Naive thymus-derived CD4-positive, alpha-beta T cell (primary cell): ENCODE measurements at regions not wholly inside any gene's neighbourhood (a gene's known extent, or its start where the extent isn't known, plus 50 kb on each side); places are given as distances from the start of the nearest gene placed in this dataset.

Experiments
- ATAC-seq: fragments of 150-1000 bp; cut with Tn5 transposase; 2 replicates; pipeline ENCODE4 v1.10.0; 2021; ENCODE audit warnings: mild to moderate bottlenecking, moderate library complexity
- CTCF ChIA-PET: fragments of 350-600 bp; sonication (Branson Sonifier 250); formaldehyde crosslinking; loops from one replicate; lab custom pipeline; 2021; ENCODE audit warnings: antibody characterized with exemption; lab: Charles Lee
- POLR2A ChIA-PET: fragments of 350-600 bp; sonication (Branson Sonifier 250); formaldehyde crosslinking; loops from one replicate; lab custom pipeline; 2021; ENCODE audit warnings: antibody characterized with exemption, inconsistent platforms; lab: Charles Lee
- DNase-seq, 9 donors: peaks; one replicate each; pipeline versions ENCODE4 v3.0.0 to v3.0.0-alpha.2; 2020 to 2022; ENCODE audit warnings: mixed read lengths in 1 of 9
- H3K27ac ChIP-seq: one replicate; pipeline ENCODE4 v1.7.0; 2013; ENCODE audit warnings: mild to moderate bottlenecking, low read depth, low read length, moderate library complexity
- H3K27me3 ChIP-seq, 2 donors: one replicate each; pipeline ENCODE4 v1.7.0; 2013; ENCODE audit warnings: low read length in 2 of 2, mild to moderate bottlenecking in 2 of 2, moderate library complexity in 2 of 2; ENCODE audit not compliant: control insufficient read depth in 2 of 2, insufficient read depth in 2 of 2
- H3K36me3 ChIP-seq, 3 experiments: 1 replicate in 2 of 3; 2 replicates in 1 of 3; pipeline ENCODE4 v1.7.0; 2013; ENCODE audit warnings: low read length in 3 of 3, mild to moderate bottlenecking in 3 of 3, moderate library complexity in 1 of 3; ENCODE audit not compliant: insufficient read depth in 3 of 3, control insufficient read depth in 2 of 3
- H3K4me1 ChIP-seq, 2 donors: one replicate each; pipeline ENCODE4 v1.7.0; 2013; ENCODE audit warnings: low read length in 2 of 2, mild to moderate bottlenecking in 2 of 2, moderate library complexity in 1 of 2; ENCODE audit not compliant: control insufficient read depth in 2 of 2, insufficient read depth in 2 of 2
- H3K4me3 ChIP-seq: 2 replicates; pipeline ENCODE4 v1.7.0; 2013; ENCODE audit warnings: mild to moderate bottlenecking, low read length
- H3K9me3 ChIP-seq, 3 experiments: 1 replicate in 2 of 3; 2 replicates in 1 of 3; pipeline ENCODE4 v1.7.0; 2013; ENCODE audit warnings: low read length in 3 of 3; ENCODE audit not compliant: control insufficient read depth in 2 of 3
- H3K27ac Mint-ChIP-seq, 9 donors: one replicate each; pipeline ENCODE4 v1.8.0; 2020 to 2022; ENCODE audit warnings: mixed read lengths in 9 of 9, mild to moderate bottlenecking in 8 of 9, moderate library complexity in 5 of 9, inconsistent platforms in 2 of 9
- H3K27me3 Mint-ChIP-seq, 5 donors: one replicate each; pipeline ENCODE4 v1.8.0; 2021 to 2022; ENCODE audit warnings: mixed read lengths in 5 of 5, mild to moderate bottlenecking in 1 of 5
- H3K36me3 Mint-ChIP-seq, 5 donors: one replicate each; pipeline ENCODE4 v1.8.0; 2020 to 2022; ENCODE audit warnings: mixed read lengths in 5 of 5, mild to moderate bottlenecking in 3 of 5, inconsistent platforms in 1 of 5
- H3K4me1 Mint-ChIP-seq, 7 donors: one replicate each; pipeline ENCODE4 v1.8.0; 2020 to 2022; ENCODE audit warnings: mixed read lengths in 7 of 7, mild to moderate bottlenecking in 3 of 7, inconsistent platforms in 1 of 7
- H3K4me3 Mint-ChIP-seq, 10 donors: one replicate each; pipeline ENCODE4 v1.8.0; 2020 to 2022; ENCODE audit warnings: mild to moderate bottlenecking in 10 of 10, mixed read lengths in 10 of 10, moderate library complexity in 6 of 10, inconsistent platforms in 2 of 10
- H3K9me3 Mint-ChIP-seq, 11 donors: one replicate each; pipeline ENCODE4 v1.8.0; 2020 to 2022; ENCODE audit warnings: mixed read lengths in 11 of 11, mild to moderate bottlenecking in 4 of 11, inconsistent platforms in 1 of 11, moderate library complexity in 1 of 11
- intact Hi-C, 2 donors: fragments of 100-400 bp; cut with micrococcal nuclease; formaldehyde crosslinking; loops; one replicate each; pipeline ENCODE4 v1.15.1; 2023

DNA sequence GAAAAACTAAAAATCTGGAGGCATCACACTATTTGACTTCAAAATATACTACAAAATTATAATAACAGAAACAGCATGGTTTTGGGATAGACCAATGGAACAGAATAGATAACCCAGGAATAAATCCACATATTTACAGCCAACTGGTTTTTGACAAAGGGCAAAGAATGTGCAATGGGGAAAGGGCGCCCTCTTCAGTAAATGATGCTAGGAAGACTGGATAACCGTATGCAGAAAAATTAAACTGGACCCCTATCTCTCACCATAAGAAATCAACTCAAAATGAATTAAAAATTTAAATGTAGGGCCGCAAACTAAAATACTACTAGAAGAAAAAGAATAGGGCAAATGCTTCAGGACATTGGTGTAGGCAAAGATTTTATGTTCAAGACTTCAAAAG lies 440.5 kb upstream of the SGCG start:
- Histone ChIP-seq H3K9me3 (no peaks in the 10 kb centered on the region), H3K27ac (no peak overlapping the region), H3K4me3 (no peak overlapping the region), H3K4me1 (no peaks in the 10 kb centered on the region), H3K27me3 (no peaks in the 10 kb centered on the region), H3K36me3 (no peaks in the 10 kb centered on the region)
- H3K4me3 Mint-ChIP-seq = no peak overlapping the region
- ATAC-seq (no peak), DNase-seq (no peak)
- no peak overlapping the region for H3K27ac Mint-ChIP-seq
- POLR2A ChIA-PET = no interaction called here
- no peaks in the 10 kb centered on the region for H3K36me3 Mint-ChIP-seq
- H3K27me3 Mint-ChIP-seq = peaks cover 0 to 21% (median 10%) of the 10 kb centered on the region in 5 donors
- intact Hi-C loops = no loop called here
- no peaks in the 10 kb centered on the region for H3K4me1 Mint-ChIP-seq
- CTCF ChIA-PET = no interaction called here
- H3K9me3 Mint-ChIP-seq = peaks cover 0 to 10% (median 2%) of the 10 kb centered on the region in 11 donors

- CTCF ChIA-PET = no interaction called here
- Mint-ChIP-seq H3K27me3 (peaks cover 0 to 10% (median 3%) of the 10 kb centered on the region in 5 donors), H3K4me1 (no peaks in the 10 kb centered on the region), H3K36me3 (no peaks in the 10 kb centered on the region), H3K9me3 (peaks cover 0 to 8% (median 3%) of the 10 kb centered on the region in 11 donors), H3K4me3 (no peak overlapping the region), H3K27ac (no peak overlapping the region)
- DNase-seq (no peak), ATAC-seq (no peak)
- Histone ChIP-seq H3K9me3 (no peaks in the 10 kb centered on the region), H3K36me3 (no peaks in the 10 kb centered on the region), H3K4me3 (no peak overlapping the region), H3K4me1 (no peaks in the 10 kb centered on the region), H3K27me3 (no peaks in the 10 kb centered on the region), H3K27ac (no peak overlapping the region)
- intact Hi-C loops = no loop called here
- POLR2A ChIA-PET = no interaction called here
Measured at GRCh38 chr13:22744688-22745452, 435.9 kb upstream of the SGCG start.

DNA sequence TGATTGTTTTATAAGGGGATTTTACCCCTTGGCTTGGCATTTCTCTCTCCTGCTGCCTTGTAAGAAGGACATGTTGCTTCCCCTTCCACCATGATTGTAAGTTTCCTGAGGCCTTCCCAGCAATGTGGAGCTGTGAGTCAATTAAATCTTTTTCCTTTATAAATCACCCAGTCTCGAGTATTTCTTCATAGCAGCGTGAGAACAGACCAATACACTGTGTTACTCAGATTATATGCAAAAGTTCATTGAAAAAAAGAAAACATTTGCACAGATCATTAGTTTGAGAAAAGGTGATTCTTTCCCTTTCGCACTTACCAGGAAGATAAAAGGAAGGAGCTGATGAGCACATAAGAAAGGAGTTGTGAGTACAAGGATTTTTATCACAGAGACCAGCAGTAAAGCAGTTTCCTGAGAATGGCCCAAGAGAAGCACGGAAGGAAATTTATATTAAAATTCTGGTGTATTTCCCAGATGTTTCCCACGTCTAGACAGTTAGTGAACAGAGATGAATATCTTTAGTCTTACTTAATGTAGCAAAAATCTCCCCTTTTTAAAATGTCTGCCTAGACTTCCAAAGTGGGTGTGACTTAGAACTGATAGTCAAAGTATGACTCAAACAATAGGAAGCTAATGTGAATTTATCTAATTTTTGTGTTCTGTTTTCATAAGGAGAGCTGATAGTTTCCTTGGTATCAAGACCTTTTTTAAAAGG lies 431.8 kb upstream of the SGCG start:
- Mint-ChIP-seq H3K4me1 (no peaks in the 10 kb centered on the region), H3K9me3 (peaks cover 0 to 13% (median 5%) of the 10 kb centered on the region in 11 donors), H3K27me3 (peaks cover 0 to 25% (median 4%) of the 10 kb centered on the region in 5 donors), H3K36me3 (peaks cover 0 to 4% (median 0%) of the 10 kb centered on the region in 5 donors), H3K4me3 (no peak overlapping the region), H3K27ac (no peak overlapping the region)
- POLR2A ChIA-PET = no interaction called here
- Histone ChIP-seq H3K9me3 (no peaks in the 10 kb centered on the region), H3K27ac (no peak overlapping the region), H3K36me3 (no peaks in the 10 kb centered on the region), H3K4me1 (no peaks in the 10 kb centered on the region), H3K4me3 (no peak overlapping the region), H3K27me3 (no peaks in the 10 kb centered on the region)
- intact Hi-C loops = no loop called here
- no peak for DNase-seq
- no peak for ATAC-seq
- CTCF ChIA-PET = no interaction called here

DNA sequence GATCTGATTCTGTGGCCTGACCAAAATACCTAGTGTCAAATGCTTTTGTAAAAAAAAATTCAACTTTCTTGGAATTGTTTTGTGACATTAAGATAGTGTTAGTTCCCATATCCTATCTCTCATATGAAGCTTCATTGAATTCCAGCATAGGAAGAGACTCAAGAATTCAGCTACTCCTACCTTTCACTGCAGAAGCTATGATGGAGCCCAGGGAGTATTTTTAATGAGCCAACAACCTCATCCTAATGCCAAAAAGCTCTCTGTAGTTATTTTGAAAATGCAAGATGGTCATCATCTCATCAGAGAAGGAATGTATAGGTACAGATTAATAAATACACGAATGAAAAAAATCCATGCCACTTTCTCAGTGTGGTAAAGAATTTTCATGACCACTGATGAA lies 431.2 kb upstream of the SGCG start:
- ATAC-seq (no peak), DNase-seq (no peak)
- ChIA-PET POLR2A (no interaction called here), CTCF (no interaction called here)
- Mint-ChIP-seq H3K27me3 (peaks cover 0 to 25% (median 6%) of the 10 kb centered on the region in 5 donors), H3K27ac (no peak overlapping the region), H3K36me3 (peaks cover 0 to 4% (median 0%) of the 10 kb centered on the region in 5 donors), H3K4me1 (no peaks in the 10 kb centered on the region), H3K4me3 (no peak overlapping the region), H3K9me3 (peaks cover 0 to 13% (median 6%) of the 10 kb centered on the region in 11 donors)
- Histone ChIP-seq H3K27me3 (no peaks in the 10 kb centered on the region), H3K4me1 (no peaks in the 10 kb centered on the region), H3K4me3 (no peak overlapping the region), H3K36me3 (no peaks in the 10 kb centered on the region), H3K9me3 (no peaks in the 10 kb centered on the region), H3K27ac (no peak overlapping the region)
- intact Hi-C loops = no loop called here

- ChIA-PET CTCF (interaction anchor here (0.6 kb wide), 1 partner anchor 1280 kb away, joined by 3 read pairs; no protein-coding TSS in a partner anchor), POLR2A (no interaction called here)
- no peaks in the 10 kb centered on the region for H3K4me1 Mint-ChIP-seq
- intact Hi-C loops = loop anchor here in 1 of 2 donors (1.0 kb wide), 1 partner anchor 1119 kb away; no protein-coding TSS in a partner anchor
- Histone ChIP-seq H3K9me3 (no peaks in the 10 kb centered on the region), H3K27ac (no peak overlapping the region), H3K4me3 (no peak overlapping the region), H3K27me3 (no peaks in the 10 kb centered on the region), H3K36me3 (no peaks in the 10 kb centered on the region), H3K4me1 (no peaks in the 10 kb centered on the region)
- H3K4me3 Mint-ChIP-seq = no peak overlapping the region
- peaks cover 0 to 10% (median 4%) of the 10 kb centered on the region in 11 donors for H3K9me3 Mint-ChIP-seq
- DNase-seq (no peak), ATAC-seq (no peak)
- H3K27me3 Mint-ChIP-seq = peaks cover 0 to 16% (median 12%) of the 10 kb centered on the region in 5 donors
- peaks cover 0 to 4% (median 0%) of the 10 kb centered on the region in 5 donors for H3K36me3 Mint-ChIP-seq
- no peak overlapping the region for H3K27ac Mint-ChIP-seq
Measured at GRCh38 chr13:22757530-22758120, 423.2 kb upstream of the SGCG start.

GRCh38 chr13:22758245-22758644 lies 422.5 kb upstream of the SGCG start:
- no peak for DNase-seq
- Mint-ChIP-seq H3K27ac (no peak overlapping the region), H3K27me3 (peaks cover 0 to 16% (median 8%) of the 10 kb centered on the region in 5 donors), H3K9me3 (peaks cover 0 to 8% (median 4%) of the 10 kb centered on the region in 11 donors), H3K4me3 (no peak overlapping the region), H3K4me1 (no peaks in the 10 kb centered on the region), H3K36me3 (peaks cover 0 to 4% (median 0%) of the 10 kb centered on the region in 5 donors)
- no peak for ATAC-seq
- H3K4me1 ChIP-seq = no peaks in the 10 kb centered on the region
- H3K4me3 ChIP-seq = no peak overlapping the region
- no peak overlapping the region for H3K27ac ChIP-seq
- POLR2A ChIA-PET = no interaction called here
- H3K27me3 ChIP-seq = no peaks in the 10 kb centered on the region
- H3K36me3 ChIP-seq = no peaks in the 10 kb centered on the region
- H3K9me3 ChIP-seq = no peaks in the 10 kb centered on the region
- intact Hi-C loops = no loop called here
- CTCF ChIA-PET = no interaction called here
